ENCODE measurements at regions not wholly inside any gene's neighbourhood (a gene's known extent, or its start where the extent isn't known, plus 50 kb on each side); places are given as distances from the start of the nearest gene placed in this dataset.

DNA sequence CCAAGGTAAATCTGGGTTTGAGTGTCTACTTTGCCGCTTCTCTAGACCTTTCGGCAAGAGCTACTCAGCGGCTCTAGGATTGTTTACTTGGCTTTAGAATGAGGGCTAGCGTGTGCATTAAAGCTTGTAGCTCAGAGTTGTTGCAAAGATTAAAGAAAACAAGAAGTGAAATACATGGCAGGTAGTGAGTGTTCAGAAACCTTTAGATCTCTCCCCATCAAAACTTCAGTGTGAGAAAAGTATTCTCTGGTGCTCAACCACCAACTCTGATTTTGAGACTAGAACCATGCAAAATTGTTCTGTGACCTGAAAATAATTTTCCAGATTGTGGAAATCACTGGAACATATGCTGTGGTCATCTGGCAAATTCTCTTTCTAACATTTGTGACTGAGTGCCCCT, 512.0 kb downstream of the CMPK2 start:
- no peak for DNase-seq (ENCODE audit: low read depth)

DNA sequence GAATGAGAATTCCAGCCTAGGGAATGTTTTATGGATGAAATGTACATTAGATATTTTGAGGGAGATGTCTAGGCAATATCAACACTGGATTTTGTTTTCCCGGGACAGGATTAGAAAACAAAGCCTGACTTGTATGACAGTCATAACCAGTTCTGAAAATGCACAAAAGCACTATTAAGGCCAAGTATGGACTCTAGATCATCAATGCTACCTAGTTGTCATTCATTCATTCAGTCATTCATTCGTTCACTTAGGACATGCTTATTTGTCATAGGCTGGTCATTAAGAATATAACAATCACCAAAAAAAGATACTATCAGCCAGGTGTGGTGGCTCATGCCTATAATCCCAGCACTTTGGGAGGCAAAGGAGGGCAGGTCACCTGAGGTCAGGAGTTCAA, 511.2 kb downstream of the CMPK2 start:
- no peak for DNase-seq (ENCODE audit: low read depth)

DNA sequence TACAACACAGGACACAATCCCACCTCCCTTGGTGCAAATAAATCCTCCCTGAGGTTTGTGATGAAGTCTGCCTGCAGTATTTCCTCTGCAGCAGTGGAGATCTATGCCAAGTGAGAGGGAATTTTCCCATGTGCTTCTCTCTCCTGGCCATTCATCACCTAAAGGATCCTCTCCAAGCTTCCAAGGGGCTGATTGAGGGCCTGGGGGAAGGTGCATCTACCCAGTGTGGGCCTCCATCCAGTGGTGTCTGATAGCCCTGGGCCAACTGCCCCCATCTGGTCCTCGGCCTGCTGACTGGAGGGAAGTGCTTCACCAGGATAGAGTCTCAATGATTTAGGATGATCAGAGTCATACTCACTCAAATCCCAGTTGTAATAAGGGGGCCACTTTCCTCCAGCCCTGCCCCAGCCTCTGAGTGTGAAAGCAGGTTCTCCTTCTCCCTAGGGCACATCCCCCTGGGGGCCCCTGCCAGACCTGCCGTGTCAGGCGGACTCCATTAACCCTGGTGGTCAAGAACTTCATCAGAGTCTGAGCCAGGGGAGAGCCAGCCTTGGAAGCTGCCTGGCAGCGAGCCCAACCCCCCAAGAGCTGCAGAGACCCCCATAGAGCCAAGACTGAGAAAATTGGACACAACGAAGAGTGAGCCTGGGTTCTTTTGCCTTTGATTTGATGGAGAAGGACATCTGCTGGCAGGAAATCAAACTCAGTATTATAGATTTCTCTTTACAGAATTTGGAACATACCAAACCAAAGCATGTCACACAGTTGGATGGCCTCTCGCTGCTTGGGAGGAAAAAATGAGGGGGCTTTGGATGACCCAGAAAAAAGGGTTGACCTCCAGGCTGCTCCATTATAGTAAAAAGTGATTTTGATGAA, 509.6 kb downstream of the CMPK2 start:
- DNase-seq (ENCODE audit: low read depth), result no peak

DNA sequence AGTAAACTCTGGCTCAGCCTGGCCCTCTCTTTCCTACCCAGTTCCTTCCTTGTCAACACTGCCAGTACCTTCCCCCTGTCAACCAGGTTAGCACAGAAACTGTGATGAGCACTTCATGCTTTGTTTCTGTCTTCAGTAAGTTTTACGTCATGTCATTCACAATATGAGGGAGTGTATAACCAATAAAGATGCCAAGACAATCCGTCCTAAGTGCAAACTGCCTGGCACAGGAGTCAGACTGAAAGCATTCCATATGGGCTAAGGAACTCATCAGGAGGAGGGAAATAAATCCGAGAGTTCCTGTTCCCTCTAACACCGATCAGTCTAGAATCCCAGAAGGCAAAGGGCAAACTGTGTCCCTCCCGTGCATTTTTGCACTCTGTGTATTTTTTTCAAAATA, 507.2 kb downstream of the CMPK2 start:
- no peak for DNase-seq (ENCODE audit: low read depth)

DNA sequence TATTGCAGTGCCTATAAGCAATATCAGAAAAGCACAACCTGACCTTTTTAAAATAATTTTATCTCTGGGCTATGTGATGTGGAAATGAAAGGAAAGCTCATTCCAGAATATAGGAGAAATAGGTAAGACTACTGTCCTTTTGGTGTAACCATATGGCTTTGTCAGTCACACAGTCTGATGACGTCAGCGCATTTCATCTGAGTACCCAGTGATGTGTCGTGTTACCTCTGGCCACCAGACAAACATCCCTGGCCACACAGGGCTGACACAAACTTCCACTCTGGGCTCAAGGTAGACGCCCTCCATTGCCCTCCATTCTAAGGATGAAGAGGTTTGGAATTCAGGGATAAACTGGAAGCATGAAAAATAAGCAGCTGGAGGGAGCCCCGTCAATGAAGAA, 506.7 kb downstream of the CMPK2 start:
- no peak for DNase-seq (ENCODE audit: low read depth)

DNA sequence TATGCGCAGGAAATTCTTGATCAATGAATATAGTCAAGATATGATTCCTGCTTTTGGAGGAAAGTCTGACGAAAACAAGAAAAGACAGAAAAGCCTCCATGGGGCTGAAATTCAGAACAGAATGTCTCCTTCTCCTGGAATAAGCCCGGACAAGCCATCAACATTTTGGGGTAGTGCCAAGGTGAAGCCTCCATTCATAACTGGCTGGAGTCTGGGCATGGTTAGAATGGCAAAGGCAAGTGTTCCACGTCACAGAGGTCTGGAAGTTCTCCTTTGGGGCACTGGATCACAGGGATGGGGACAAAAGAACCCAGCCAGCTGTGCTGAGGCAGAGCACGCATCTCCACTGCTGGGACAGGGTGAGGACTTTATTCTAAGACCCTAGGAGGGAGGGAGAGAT, 505.7 kb downstream of the CMPK2 start:
- DNase-seq (ENCODE audit: low read depth), result no peak

DNA sequence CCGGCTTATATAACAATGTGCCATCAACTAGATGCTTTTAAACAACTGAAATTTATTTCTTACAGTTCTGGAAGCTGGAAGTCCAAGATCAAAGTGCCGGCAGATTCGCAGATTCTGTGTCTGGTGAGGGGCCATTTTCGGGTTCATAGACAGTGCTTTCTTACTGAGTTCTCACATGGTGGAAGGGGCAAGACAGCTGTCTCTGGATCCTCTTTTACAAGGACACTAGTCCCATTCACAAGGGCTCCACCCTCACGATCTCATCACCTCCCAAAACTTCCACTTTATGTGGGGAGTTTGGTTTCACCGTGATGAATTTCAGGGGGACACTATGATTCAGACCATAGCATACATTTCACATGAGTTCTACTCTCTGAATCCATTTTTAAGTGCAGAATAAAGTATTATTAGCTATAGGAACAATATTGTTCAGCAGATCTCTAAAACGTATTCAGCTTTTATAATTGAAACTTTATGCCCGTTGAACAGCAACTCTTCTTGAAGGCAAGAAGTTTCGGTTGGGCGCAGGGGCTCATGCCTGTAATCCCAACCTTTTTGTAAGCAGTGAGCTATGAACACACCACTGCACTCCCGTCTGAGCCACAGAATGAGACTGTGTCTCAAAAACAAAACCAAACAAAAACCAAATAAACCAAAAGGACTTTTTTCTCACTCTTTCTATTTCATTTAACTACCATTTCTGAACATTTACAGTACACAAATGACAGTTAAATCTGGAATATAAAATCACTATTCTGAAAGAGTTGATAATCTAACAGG, 502.8 kb downstream of the CMPK2 start:
- DNase-seq (ENCODE audit: low read depth), result no peak

DNA sequence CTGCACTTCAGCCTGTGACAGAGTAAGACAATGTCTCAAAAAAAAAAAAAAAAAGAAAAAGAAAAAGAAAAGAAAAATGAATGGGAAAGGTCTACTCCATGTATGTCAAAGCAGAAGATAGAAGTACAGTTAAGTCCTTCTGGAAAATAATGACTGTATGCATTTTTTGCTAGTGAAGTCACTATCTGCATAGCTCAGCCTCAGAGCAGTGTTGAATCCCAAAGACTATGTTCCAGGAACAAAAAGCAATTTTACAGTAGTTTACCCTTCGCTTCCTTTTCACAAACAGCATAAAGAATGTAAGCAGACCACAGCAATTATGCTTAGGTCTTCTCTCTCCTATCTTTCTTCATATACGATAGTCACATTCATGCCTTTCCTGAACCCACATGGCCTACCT, 497.4 kb downstream of the CMPK2 start:
- DNase-seq (ENCODE audit: low read depth), result no peak

DNA sequence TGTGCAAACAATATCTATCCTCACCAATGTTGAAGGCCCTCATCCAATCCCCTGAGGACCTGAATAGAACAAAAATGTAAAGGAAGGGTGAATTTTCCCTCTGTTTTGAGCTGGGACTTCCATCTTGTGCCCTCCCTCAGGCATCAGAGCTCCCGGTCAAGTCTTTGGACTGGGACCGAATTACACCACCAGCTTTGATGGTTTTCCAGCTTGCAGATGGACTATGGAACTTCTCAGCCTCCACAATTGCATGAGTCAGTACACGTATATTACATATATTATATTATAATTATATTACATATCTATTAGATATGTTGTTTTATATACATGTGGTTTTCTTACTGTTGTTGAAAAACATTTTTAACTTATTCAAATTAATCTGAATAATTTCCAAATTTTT, 496.4 kb downstream of the CMPK2 start:
- DNase-seq (ENCODE audit: low read depth), result no peak

DNA sequence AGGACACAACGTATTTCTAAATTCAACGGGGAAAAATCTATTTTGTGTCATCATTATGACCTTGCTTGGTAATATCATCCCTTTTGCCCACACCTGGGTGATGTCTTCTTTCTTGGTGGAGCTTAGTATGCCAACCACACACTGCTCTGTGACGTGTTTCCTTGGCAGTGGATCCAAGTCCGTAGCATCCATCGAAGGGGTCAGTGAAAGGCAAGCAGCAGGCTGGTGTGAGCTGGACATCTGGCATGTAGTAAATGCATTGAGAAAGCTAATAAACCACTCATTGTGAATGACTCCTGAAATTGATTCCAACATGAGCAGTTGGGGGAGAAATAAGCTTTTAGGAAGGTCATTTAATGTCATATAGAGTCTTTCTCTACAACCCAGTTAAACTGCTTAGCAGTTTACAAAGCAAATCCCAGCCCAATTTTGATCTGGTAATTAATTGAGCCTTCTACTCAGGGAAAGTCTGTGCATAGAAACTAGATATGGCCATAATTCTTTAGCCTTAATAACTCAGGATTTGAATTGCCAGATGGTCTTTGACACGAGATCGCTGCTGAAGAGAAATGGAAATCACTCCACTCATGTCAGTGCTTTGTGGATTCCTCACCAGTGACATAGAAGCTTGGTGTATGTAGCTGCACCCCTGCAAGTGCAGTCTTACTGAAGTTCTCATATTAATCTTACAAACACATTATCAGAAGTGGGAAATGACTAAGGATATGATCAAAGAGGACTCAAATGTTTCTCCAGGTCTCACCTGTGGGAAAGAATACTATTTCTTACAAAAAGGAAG, 494.8 kb downstream of the CMPK2 start:
- no peak for DNase-seq (ENCODE audit: low read depth)

DNA sequence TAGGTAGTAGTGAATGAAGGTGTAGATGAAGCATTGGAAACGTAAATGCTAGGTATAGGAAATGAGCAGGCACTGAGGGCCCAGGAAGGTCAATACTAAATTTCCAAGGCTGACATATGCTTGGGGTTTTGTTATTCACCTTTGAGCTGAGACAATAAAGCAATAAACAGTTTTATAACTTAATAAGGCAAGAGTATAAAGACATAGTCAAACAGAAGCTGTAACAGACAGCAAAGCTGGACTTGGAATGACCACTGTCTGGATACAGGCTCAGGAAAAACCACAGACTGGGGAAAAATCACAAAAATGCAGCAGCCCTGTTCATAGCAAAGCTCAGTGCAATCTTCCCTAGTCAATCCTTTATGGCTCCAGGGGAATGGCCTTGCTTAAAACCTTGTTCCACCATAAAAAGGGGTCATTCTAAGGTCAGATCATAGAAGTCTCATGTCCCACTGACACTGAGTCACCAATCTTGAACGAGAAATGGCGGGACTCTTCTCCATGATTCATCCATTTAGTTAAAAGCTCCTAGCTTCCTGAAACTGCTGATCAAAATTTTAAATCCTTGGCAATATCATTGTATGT, 493.3 kb downstream of the CMPK2 start:
- DNase-seq (ENCODE audit: low read depth), result no peak

DNA sequence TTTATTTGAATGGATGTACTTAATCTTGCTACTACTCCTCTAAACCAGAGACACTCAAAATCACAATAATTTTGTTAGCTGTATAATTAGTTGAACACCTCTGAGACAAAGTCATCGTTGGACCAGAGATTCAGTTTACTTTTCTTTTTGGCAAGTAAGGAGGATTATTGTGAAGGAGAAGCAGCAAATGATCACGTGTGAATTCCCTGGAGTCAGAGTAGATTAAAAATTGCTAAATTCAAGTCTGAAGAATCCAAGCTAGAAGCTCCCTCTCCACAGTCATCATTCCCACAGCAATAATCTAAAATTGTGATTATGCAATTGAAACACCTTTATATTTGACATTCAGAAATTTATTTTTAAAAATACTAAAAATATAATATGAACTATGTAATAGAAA, 484.4 kb downstream of the CMPK2 start:
- no peak for DNase-seq (ENCODE audit: low read depth)

DNA sequence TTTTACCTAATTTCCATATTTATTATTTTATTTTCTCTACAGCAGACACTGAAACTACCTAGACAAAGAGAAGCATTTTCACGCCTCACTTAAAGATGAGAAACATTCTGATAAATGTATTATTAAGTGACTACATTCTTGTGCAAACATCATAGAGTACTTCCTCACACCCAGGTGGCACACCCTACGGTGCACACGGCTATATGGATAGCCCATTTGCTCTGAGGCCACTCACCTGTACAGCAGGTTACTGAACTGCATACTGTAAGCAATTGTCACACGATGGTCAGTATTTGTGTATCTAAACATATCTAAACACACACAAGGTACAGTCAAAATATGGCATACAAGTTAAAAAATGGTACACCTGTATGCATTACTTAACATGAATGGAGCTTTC, 481.4 kb downstream of the CMPK2 start:
- DNase-seq (ENCODE audit: low read depth), result no peak

DNA sequence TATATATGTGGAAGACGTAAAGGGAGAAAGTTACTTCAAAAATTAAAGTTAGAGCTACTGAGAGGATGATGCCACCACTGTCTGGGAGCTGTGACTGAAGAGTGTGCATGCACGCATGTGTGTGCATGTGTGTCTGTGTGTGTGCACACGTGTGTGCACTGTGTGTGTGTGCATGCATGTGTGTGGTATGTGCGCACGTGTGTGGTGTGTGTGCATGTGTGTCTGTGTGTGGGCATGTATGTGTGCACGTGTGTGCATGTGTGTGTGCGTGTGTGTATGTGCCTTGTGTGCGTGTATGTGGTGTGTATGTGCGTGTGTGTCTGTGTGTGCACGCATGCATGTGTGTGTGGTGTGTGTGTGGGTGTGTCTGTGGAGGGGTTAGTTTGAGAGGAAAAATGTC, 473.4 kb downstream of the CMPK2 start:
- DNase-seq (ENCODE audit: low read depth), result no peak

DNA sequence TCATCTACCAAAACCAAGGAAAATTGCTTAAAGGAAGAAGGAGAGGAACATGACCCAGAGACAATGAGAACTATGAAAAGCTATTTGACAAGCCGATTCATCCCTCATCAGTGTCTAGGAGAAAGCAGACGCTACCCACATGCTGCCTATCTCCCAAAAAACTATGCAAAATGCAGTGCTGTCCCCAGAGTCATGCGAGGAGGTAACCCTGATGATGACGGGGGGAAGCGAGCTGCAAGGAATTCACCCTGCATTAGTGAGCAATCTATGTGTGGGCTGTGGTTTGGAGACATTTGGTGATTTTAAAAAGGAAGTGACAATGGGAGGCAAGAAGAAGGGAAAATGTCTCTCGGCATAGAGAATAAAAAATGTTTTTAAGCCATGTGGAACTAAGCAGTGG, 472.7 kb downstream of the CMPK2 start:
- no peak for DNase-seq (ENCODE audit: low read depth)

DNA sequence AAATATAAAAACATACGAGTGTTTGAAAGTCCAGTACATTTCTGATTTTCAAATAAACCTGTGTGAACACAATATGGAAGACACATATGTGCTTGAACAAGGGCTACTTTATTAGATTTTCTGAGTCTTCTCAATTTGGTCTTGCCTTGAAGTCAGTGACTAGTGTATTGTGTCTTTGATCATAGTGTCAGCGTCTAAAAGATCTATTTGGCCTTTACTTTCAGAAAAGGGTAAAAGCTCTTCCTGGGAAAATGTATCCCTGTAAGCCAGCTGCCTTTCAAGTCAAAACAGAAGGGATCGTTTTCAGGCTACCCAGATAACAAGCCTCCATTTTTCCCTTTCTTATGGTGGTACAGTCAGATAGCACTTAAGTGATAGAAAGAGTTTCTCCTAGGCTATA, 471.9 kb downstream of the CMPK2 start:
- DNase-seq (ENCODE audit: low read depth), result no peak

DNA sequence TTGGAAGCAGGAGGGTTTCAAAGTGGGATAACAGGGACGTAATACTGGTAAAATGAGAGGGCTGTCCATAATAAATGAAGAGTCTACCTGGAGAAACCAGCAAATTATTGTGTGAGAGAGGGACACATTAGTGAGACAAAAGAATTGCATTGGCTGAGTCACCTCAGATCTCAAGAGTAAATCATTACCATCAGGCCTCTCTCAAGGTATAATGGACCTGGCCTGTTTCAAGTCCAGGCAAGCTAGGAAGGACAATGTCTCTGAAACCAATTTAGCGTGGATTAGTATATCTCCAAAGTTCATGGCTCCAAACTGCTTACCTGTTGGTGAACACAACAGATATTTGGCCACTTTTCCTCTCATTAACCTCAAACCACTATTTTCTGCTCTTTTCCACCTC, 471.4 kb downstream of the CMPK2 start:
- no peak for DNase-seq (ENCODE audit: low read depth)

DNA sequence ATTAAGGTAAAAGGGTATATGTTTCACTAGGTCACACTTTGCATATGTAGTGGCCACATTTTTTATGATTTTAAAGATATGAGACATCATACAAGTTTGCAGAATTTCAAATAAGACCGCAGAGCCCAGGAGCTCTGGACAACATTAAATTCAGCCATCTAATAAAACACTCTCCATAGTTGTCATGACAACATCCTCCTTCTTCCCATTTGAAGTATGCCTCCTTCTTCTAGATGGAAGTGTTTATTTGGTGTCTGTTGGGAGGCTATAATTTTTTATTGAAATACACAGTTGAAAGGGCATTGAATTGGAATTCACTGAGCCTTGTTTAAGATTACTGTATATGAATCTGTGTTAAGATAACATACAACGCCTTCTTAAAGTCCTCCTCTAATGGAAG, 467.3 kb downstream of the CMPK2 start:
- no peak for DNase-seq (ENCODE audit: low read depth)

DNA sequence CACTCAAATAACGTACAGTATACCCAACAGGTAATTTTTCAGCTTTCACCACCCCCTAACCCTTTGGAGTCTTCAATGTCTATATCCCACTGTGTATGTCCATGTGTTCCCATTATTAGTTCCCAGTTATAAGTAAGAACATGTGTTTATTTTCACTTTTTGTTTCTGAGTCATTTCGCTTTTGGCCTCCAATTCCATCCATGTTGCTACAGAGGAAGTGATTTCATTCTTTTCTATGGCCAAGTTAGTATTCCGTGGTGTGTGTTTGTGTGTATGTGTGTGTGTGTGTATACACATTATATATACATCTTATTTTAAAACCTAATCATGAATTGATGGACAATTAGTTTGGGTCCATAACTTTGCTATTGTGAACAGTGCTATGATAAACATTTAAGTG, 464.4 kb downstream of the CMPK2 start:
- DNase-seq (ENCODE audit: low read depth), result no peak

DNA sequence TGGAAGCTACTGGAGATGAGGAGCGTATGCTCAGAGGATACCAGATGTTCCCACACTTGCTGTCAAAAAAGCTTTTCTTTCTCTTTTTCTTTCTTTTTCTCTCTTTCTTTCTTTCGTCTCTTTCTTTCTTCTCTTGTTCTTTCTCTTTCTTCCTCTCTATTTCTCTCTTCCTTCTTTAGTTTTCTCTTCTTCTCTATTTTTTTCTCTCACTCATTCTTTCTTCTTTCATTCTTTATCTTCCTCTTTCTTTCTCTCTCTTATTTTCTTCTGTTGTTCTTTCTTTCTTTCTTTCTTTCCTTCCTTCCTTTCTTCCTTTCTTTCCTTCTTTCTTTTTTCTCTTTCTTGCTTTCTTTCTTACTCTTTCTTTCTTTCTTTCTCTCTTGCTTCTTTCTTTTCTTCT, 457.6 kb downstream of the CMPK2 start:
- no peak for DNase-seq (ENCODE audit: low read depth)

DNA sequence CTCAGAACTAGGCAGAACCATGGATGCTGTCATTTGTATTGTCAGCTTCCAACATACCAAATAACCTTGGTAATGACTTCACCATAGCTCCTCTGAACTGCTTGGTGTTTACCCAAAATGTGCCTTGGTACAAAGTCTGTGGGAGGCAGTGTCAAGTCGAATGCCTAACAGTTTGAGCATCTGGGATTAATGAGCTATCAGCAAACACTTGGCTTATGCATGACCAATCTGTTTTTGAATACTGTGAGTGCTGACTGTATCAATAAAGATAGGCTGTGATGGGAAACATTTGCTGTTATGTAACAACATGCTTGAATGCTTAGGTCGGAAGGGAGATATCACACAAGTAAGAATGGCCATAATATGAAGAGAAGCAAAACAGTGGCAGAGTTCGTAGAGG, 455.4 kb downstream of the CMPK2 start:
- no peak for DNase-seq (ENCODE audit: low read depth)

DNA sequence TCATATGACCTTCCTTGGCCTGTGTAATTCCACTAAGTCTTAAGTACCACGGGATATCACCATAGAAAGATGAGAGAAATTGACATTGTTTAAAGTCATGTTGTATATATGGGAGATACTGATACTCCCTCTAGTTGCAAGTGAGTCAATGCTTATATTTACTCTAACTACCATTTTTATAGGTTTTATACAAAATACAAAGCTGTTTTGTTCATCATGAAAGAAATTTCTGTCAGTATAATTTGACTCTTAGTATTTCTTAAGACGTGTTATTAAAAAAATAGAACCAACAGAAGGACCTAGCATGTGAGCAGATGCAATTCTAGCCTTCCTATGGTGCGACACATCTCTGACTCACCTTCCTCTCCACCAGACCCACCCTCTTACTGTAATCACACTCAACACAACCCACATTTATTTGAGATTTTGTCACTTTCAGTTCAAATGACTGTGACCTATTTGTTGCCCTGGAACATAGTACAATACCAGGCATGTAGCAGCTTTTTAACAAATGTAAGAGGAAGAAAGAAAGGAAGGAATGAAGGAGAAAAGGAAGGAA, 453.1 kb downstream of the CMPK2 start:
- DNase-seq (ENCODE audit: low read depth), result no peak

Measured in stimulated activated CD8-positive, alpha-beta memory T cell treated with anti-CD3 and anti-CD28 coated beads, Interleukin-15, amount 100 ng/mL, for 1 hour (primary cell).